ENCODE measurements at regions not wholly inside any gene's neighbourhood (a gene's known extent, or its start where the extent isn't known, plus 50 kb on each side); places are given as distances from the start of the nearest gene placed in this dataset.

DNA sequence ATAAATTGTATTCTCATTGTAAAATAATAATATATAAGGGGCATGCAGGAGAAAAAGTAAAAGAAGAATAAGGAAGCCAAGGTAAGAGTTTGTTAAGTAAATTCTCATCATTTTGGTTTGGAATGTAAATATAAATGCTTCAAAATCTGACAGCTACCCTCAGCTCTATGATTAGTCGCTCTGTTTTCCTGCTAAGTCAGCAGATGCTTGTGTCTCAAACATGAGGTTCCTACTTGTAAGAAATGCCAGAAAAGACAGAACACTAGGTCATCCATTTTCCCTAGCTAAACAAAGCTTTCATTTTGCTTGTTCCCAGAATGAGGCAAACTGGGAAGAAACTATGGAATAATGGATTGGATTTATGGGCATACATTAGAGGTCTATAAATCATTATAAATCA, 293.1 kb downstream of the DMRTA1 start:
- no peak overlapping the region for H3K4me3 ChIP-seq (ENCODE audit: low read length)
- no peaks in the 10 kb centered on the region for H3K9me3 ChIP-seq (ENCODE audit: control insufficient read depth, low read depth, low read length)
- H3K27ac ChIP-seq (ENCODE audit: low read length): no peak overlapping the region
- H3K4me1 ChIP-seq (ENCODE audit: control insufficient read depth, low read depth, low read length): no peaks in the 10 kb centered on the region
- no peaks in the 10 kb centered on the region for H3K27me3 ChIP-seq (ENCODE audit: control insufficient read depth, insufficient read depth, low read length)
- no peak overlapping the region for H3K9ac ChIP-seq (ENCODE audit: low read length)
- no peaks in the 10 kb centered on the region for H3K36me3 ChIP-seq (ENCODE audit: control insufficient read depth, low read depth, low read length)

DNA sequence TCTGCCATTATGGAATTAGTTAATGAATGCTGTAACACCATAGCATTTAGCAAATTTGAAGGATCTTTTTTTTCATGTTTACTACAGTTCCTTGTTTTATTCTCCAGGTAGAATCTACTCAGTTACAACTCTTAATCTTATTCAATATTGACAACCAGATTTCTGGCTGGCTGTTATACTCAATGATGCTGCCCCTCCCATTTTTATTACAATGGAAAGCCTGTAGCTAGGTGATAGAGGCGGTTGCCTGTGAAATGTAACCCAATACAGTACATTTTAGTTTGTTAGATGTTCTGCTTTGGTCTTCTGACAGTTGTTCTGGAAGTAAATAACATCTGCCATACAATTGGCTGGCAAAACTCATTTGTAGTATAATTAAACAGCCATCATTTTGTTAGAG, 294.2 kb downstream of the DMRTA1 start:
- H3K9me3 ChIP-seq (ENCODE audit: control insufficient read depth, low read depth, low read length): no peaks in the 10 kb centered on the region
- no peaks in the 10 kb centered on the region for H3K36me3 ChIP-seq (ENCODE audit: control insufficient read depth, low read depth, low read length)
- H3K4me3 ChIP-seq (ENCODE audit: low read length): no peak overlapping the region
- no peak overlapping the region for H3K27ac ChIP-seq (ENCODE audit: low read length)
- H3K27me3 ChIP-seq (ENCODE audit: control insufficient read depth, insufficient read depth, low read length): no peaks in the 10 kb centered on the region
- no peak overlapping the region for H3K9ac ChIP-seq (ENCODE audit: low read length)
- H3K4me1 ChIP-seq (ENCODE audit: control insufficient read depth, low read depth, low read length): no peaks in the 10 kb centered on the region

GRCh38 chr9:22742401-22742800, 295.8 kb downstream of the DMRTA1 start:
- no peaks in the 10 kb centered on the region for H3K9me3 ChIP-seq (ENCODE audit: control insufficient read depth, low read depth, low read length)

GRCh38 chr9:22773501-22774220, 327.0 kb downstream of the DMRTA1 start:
- Histone ChIP-seq H3K27ac (ENCODE audit: low read length) (no peak overlapping the region), H3K4me1 (ENCODE audit: control insufficient read depth, low read depth, low read length) (peaks cover 10% of the 10 kb centered on the region), H3K9me3 (ENCODE audit: control insufficient read depth, low read depth, low read length) (no peaks in the 10 kb centered on the region), H3K36me3 (ENCODE audit: control insufficient read depth, low read depth, low read length) (no peaks in the 10 kb centered on the region), H3K9ac (ENCODE audit: low read length) (no peak overlapping the region), H3K4me3 (ENCODE audit: low read length) (no peak overlapping the region), H3K27me3 (ENCODE audit: control insufficient read depth, insufficient read depth, low read length) (no peaks in the 10 kb centered on the region)

More at GRCh38 chr9:22742401-22742800, 295.8 kb downstream of the DMRTA1 start:
- H3K9ac ChIP-seq (ENCODE audit: low read length): no peak overlapping the region
- H3K27me3 ChIP-seq (ENCODE audit: control insufficient read depth, insufficient read depth, low read length): no peaks in the 10 kb centered on the region
- no peak overlapping the region for H3K4me3 ChIP-seq (ENCODE audit: low read length)
- H3K36me3 ChIP-seq (ENCODE audit: control insufficient read depth, low read depth, low read length): no peaks in the 10 kb centered on the region
- H3K27ac ChIP-seq (ENCODE audit: low read length): no peak overlapping the region
- no peaks in the 10 kb centered on the region for H3K4me1 ChIP-seq (ENCODE audit: control insufficient read depth, low read depth, low read length)

DNA sequence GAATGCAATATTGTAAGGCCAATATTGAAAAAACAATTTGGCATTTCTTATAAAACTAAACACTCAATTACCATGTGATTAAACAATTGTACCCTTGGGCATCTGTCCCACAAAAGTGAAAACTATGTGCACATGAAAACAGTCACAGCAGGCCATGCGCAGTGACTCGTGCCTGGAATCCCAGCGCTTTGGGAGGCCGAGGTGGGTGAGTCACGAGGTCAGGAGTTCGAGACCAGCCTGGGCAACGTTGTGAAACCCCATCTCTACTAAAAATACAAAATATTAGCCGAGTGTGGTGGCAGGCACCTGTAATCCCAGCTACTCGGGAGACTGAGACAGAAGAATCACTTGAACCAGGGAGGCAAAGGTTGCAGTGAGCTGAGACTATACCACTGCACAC, 343.7 kb downstream of the DMRTA1 start:
- H3K27me3 ChIP-seq (ENCODE audit: control insufficient read depth, insufficient read depth, low read length): no peaks in the 10 kb centered on the region
- no peaks in the 10 kb centered on the region for H3K9me3 ChIP-seq (ENCODE audit: control insufficient read depth, low read depth, low read length)
- H3K36me3 ChIP-seq (ENCODE audit: control insufficient read depth, low read depth, low read length): no peaks in the 10 kb centered on the region
- H3K9ac ChIP-seq (ENCODE audit: low read length): no peak overlapping the region
- H3K27ac ChIP-seq (ENCODE audit: low read length): no peak overlapping the region
- H3K4me1 ChIP-seq (ENCODE audit: control insufficient read depth, low read depth, low read length): peaks cover 6% of the 10 kb centered on the region
- no peak overlapping the region for H3K4me3 ChIP-seq (ENCODE audit: low read length)

DNA sequence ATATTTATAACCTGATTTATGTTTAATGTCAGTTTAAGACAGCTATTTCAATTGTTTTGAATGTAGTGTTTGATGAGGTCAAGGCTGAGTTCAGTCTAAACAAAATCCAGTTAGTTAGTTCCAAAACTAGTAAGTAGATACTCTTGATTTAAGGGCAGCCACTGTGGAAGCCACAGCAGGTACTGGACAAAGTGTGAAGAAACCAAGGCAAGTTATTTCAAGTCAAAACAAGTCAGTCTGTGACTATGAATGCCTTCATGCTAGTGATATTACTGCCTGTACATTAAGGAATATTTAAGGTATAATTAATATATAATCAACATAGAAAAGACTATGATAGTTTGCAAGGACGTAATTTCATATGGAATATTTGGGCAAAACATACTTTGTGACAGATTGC, 362.3 kb downstream of the DMRTA1 start:
- Histone ChIP-seq H3K27me3 (ENCODE audit: control insufficient read depth, insufficient read depth, low read length) (no peaks in the 10 kb centered on the region), H3K4me1 (ENCODE audit: control insufficient read depth, low read depth, low read length) (no peaks in the 10 kb centered on the region), H3K27ac (ENCODE audit: low read length) (no peak overlapping the region), H3K9ac (ENCODE audit: low read length) (no peak overlapping the region), H3K4me3 (ENCODE audit: low read length) (no peak overlapping the region), H3K36me3 (ENCODE audit: control insufficient read depth, low read depth, low read length) (no peaks in the 10 kb centered on the region), H3K9me3 (ENCODE audit: control insufficient read depth, low read depth, low read length) (no peaks in the 10 kb centered on the region)

DNA sequence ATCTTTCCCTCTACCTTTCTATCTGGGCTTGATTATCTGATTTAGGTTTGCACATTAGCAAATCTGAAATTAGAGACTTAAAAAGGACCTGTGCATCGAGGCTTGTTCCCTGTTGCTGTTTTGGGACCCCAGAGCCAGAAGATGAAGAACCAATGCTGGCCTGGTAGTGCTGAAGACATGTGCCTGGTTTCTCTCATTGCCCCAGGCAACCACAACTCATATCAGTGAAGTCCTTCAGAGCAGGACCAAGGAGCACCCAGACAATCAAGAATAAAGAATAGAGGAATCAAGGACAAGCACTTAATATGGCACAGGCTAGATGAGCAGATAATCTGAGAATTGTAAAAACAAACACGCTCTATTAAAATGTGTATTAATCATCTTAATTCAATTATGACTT, 362.7 kb downstream of the DMRTA1 start:
- Histone ChIP-seq H3K4me1 (ENCODE audit: control insufficient read depth, low read depth, low read length) (no peaks in the 10 kb centered on the region), H3K36me3 (ENCODE audit: control insufficient read depth, low read depth, low read length) (no peaks in the 10 kb centered on the region), H3K9me3 (ENCODE audit: control insufficient read depth, low read depth, low read length) (no peaks in the 10 kb centered on the region), H3K27ac (ENCODE audit: low read length) (no peak overlapping the region), H3K9ac (ENCODE audit: low read length) (no peak overlapping the region), H3K27me3 (ENCODE audit: control insufficient read depth, insufficient read depth, low read length) (no peaks in the 10 kb centered on the region), H3K4me3 (ENCODE audit: low read length) (no peak overlapping the region)

- Histone ChIP-seq H3K27me3 (ENCODE audit: control insufficient read depth, insufficient read depth, low read length) (no peaks in the 10 kb centered on the region), H3K9me3 (ENCODE audit: control insufficient read depth, low read depth, low read length) (no peaks in the 10 kb centered on the region), H3K9ac (ENCODE audit: low read length) (no peak overlapping the region), H3K27ac (ENCODE audit: low read length) (no peak overlapping the region), H3K4me1 (ENCODE audit: control insufficient read depth, low read depth, low read length) (no peaks in the 10 kb centered on the region), H3K4me3 (ENCODE audit: low read length) (no peak overlapping the region), H3K36me3 (ENCODE audit: control insufficient read depth, low read depth, low read length) (no peaks in the 10 kb centered on the region)
These were observed 366.9 kb downstream of the DMRTA1 start for GRCh38 chr9:22813529-22813928.

DNA sequence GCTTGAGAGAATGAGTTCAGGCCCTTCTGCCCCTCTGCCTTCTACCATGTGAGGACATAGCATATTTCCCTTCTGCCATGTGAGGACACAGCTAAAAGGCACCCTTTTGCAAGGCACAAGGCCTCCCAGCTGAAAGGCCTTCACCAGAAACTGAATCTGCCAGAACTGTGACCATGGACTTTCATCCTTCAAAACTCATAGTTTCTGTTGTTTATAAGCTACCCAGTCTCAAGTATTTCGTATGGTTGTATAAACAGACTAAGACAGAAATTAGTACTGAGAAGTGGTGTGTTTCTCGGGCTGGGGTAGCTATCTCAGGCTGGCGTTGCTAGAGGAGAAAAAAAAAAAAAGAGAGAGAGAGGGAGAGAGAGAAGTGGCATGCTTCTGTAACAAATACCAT, 368.6 kb downstream of the DMRTA1 start:
- Histone ChIP-seq H3K9ac (ENCODE audit: low read length) (no peak overlapping the region), H3K27ac (ENCODE audit: low read length) (no peak overlapping the region), H3K9me3 (ENCODE audit: control insufficient read depth, low read depth, low read length) (no peaks in the 10 kb centered on the region), H3K4me1 (ENCODE audit: control insufficient read depth, low read depth, low read length) (no peaks in the 10 kb centered on the region), H3K27me3 (ENCODE audit: control insufficient read depth, insufficient read depth, low read length) (no peaks in the 10 kb centered on the region), H3K4me3 (ENCODE audit: low read length) (no peak overlapping the region), H3K36me3 (ENCODE audit: control insufficient read depth, low read depth, low read length) (no peaks in the 10 kb centered on the region)

DNA sequence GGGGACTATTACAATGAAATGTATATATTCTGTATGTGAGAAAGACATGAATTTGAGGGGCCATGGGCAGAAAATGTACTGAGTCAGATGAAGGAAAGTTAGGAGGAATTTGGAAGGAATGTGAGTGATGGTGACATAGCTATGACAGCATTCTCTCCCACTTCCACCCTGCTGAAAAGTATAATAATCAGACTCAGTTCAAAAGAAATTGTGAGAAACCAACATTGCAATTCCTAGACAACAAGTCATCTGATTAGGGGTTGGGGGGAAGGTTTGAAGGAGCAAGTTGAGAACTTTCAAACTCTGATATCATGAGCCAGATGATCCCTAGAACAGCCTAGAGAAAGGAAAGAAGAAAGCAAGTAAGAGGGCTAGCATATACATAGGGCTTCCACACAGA, 370.6 kb downstream of the DMRTA1 start:
- no peaks in the 10 kb centered on the region for H3K9me3 ChIP-seq (ENCODE audit: control insufficient read depth, low read depth, low read length)
- H3K27ac ChIP-seq (ENCODE audit: low read length): no peak overlapping the region
- H3K27me3 ChIP-seq (ENCODE audit: control insufficient read depth, insufficient read depth, low read length): no peaks in the 10 kb centered on the region
- H3K4me1 ChIP-seq (ENCODE audit: control insufficient read depth, low read depth, low read length): no peaks in the 10 kb centered on the region
- H3K36me3 ChIP-seq (ENCODE audit: control insufficient read depth, low read depth, low read length): no peaks in the 10 kb centered on the region
- H3K4me3 ChIP-seq (ENCODE audit: low read length): no peak overlapping the region
- no peak overlapping the region for H3K9ac ChIP-seq (ENCODE audit: low read length)

- no peak overlapping the region for H3K4me3 ChIP-seq (ENCODE audit: low read length)
- H3K9me3 ChIP-seq (ENCODE audit: control insufficient read depth, low read depth, low read length): no peaks in the 10 kb centered on the region
- no peak overlapping the region for H3K27ac ChIP-seq (ENCODE audit: low read length)
- no peak overlapping the region for H3K9ac ChIP-seq (ENCODE audit: low read length)
- no peaks in the 10 kb centered on the region for H3K4me1 ChIP-seq (ENCODE audit: control insufficient read depth, low read depth, low read length)
- no peaks in the 10 kb centered on the region for H3K36me3 ChIP-seq (ENCODE audit: control insufficient read depth, low read depth, low read length)
- H3K27me3 ChIP-seq (ENCODE audit: control insufficient read depth, insufficient read depth, low read length): no peaks in the 10 kb centered on the region
These were observed 382.6 kb downstream of the DMRTA1 start for GRCh38 chr9:22829236-22829635.

- H3K4me3 ChIP-seq (ENCODE audit: low read length): no peak overlapping the region
- H3K36me3 ChIP-seq (ENCODE audit: control insufficient read depth, low read depth, low read length): no peaks in the 10 kb centered on the region
- no peak overlapping the region for H3K9ac ChIP-seq (ENCODE audit: low read length)
- no peaks in the 10 kb centered on the region for H3K27me3 ChIP-seq (ENCODE audit: control insufficient read depth, insufficient read depth, low read length)
- no peak overlapping the region for H3K27ac ChIP-seq (ENCODE audit: low read length)
- H3K9me3 ChIP-seq (ENCODE audit: control insufficient read depth, low read depth, low read length): no peaks in the 10 kb centered on the region
- no peaks in the 10 kb centered on the region for H3K4me1 ChIP-seq (ENCODE audit: control insufficient read depth, low read depth, low read length)
These were observed 391.6 kb downstream of the DMRTA1 start for GRCh38 chr9:22838266-22838665.
